ENCODE measurements at regions not wholly inside any gene's neighbourhood (a gene's known extent, or its start where the extent isn't known, plus 50 kb on each side); places are given as distances from the start of the nearest gene placed in this dataset.

GRCh38 chr20:4613718-4614620 is 72.3 kb upstream of the PRNP start:
- peak; percentile 24 to 60 for DNase-seq

GRCh38 chr20:4613184-4613583 is 73.1 kb upstream of the PRNP start:
- ATAC-seq (peak; percentile 53 to 64), DNase-seq (no peak)
- peaks cover 6 to 10% of the 10 kb centered on the region in 2 donors for H3K4me1 ChIP-seq
- no peaks in the 10 kb centered on the region for H3K27me3 ChIP-seq
- no peak overlapping the region for H3K4me3 ChIP-seq
- in situ Hi-C loops (cut with MboI; ENCODE audit: low sequenced_read_pairs in 4 of 4), result loop anchor here in 1 of 4 donors (5.0 kb wide), 1 partner anchor 104 kb away; no protein-coding TSS in a partner anchor
- peak overlapping the region; percentile 31 to 72 (median 58) for H3K27ac ChIP-seq
- intact Hi-C loops (cut with DNase I; ENCODE audit: low total_unique reads), result no loop called here
- no peak for TF ChIP-seq POLR2A (IDR thresholded peaks at IDR 0.05)
- no peak for TF ChIP-seq CTCF (IDR thresholded peaks at IDR 0.05 in 4 of 5, conservative IDR thresholded peaks at IDR 0.05 in 1 of 5)
- H3K9me3 ChIP-seq, result no peaks in the 10 kb centered on the region
- no peaks in the 10 kb centered on the region for H3K36me3 ChIP-seq

More at GRCh38 chr20:4613718-4614620, 72.3 kb upstream of the PRNP start:
- ATAC-seq, result peak; percentile 93 to 97
- Histone ChIP-seq H3K4me3 (no peak overlapping the region), H3K36me3 (no peaks in the 10 kb centered on the region), H3K27ac (peak overlapping the region; percentile 32 to 72 (median 58)), H3K9me3 (no peaks in the 10 kb centered on the region), H3K4me1 (peaks cover 6 to 10% of the 10 kb centered on the region in 2 donors), H3K27me3 (no peaks in the 10 kb centered on the region)
- in situ Hi-C loops (cut with MboI; ENCODE audit: low sequenced_read_pairs in 4 of 4) (loop anchor here in 1 of 4 donors (5.0 kb wide), 1 partner anchor 103 kb away; no protein-coding TSS in a partner anchor), intact Hi-C loops (cut with DNase I; ENCODE audit: low total_unique reads) (loop anchor here (2.0 kb wide), 1 partner anchor 107 kb away; the partner anchor contains the start of gene PRND)
- TF ChIP-seq POLR2A (IDR thresholded peaks at IDR 0.05) (no peak), CTCF (IDR thresholded peaks at IDR 0.05 in 4 of 5, conservative IDR thresholded peaks at IDR 0.05 in 1 of 5) (peak in 3 of 5 experiments; percentile 8 to 36 (median 26))

GRCh38 chr20:4610871-4611270 is 75.4 kb upstream of the PRNP start:
- no peak for ATAC-seq
- Histone ChIP-seq H3K4me1 (peaks cover 6 to 10% of the 10 kb centered on the region in 2 donors), H3K4me3 (no peak overlapping the region), H3K9me3 (no peaks in the 10 kb centered on the region), H3K27me3 (no peaks in the 10 kb centered on the region), H3K36me3 (no peaks in the 10 kb centered on the region), H3K27ac (no peak overlapping the region)
- TF ChIP-seq POLR2A (IDR thresholded peaks at IDR 0.05) (no peak), CTCF (IDR thresholded peaks at IDR 0.05 in 4 of 5, conservative IDR thresholded peaks at IDR 0.05 in 1 of 5) (no peak)
- no peak for DNase-seq
- in situ Hi-C loops (cut with MboI; ENCODE audit: low sequenced_read_pairs in 4 of 4), result loop anchor here in 1 of 4 donors (5.0 kb wide), 1 partner anchor 106 kb away; no protein-coding TSS in a partner anchor
- intact Hi-C loops (cut with DNase I; ENCODE audit: low total_unique reads), result no loop called here

GRCh38 chr20:4609511-4609910 is 76.7 kb upstream of the PRNP start:
- H3K27ac ChIP-seq, result no peak overlapping the region
- in situ Hi-C loops (cut with MboI; ENCODE audit: low sequenced_read_pairs in 4 of 4), result loop anchor here in 1 of 4 donors (5.0 kb wide), 1 partner anchor 108 kb away; no protein-coding TSS in a partner anchor

More at GRCh38 chr20:4609511-4609910, 76.7 kb upstream of the PRNP start:
- Histone ChIP-seq H3K36me3 (no peaks in the 10 kb centered on the region), H3K4me3 (no peak overlapping the region), H3K4me1 (peaks cover 6 to 10% of the 10 kb centered on the region in 2 donors), H3K9me3 (no peaks in the 10 kb centered on the region), H3K27me3 (no peaks in the 10 kb centered on the region)
- no peak for ATAC-seq
- no peak for DNase-seq
- TF ChIP-seq CTCF (IDR thresholded peaks at IDR 0.05 in 4 of 5, conservative IDR thresholded peaks at IDR 0.05 in 1 of 5), result no peak
- no peak for TF ChIP-seq POLR2A (IDR thresholded peaks at IDR 0.05)
- intact Hi-C loops (cut with DNase I; ENCODE audit: low total_unique reads), result no loop called here

All from gastrocnemius medialis (tissue), 4 donors.